GM21381 (cell line): ENCODE measurements at regions not wholly inside any gene's neighbourhood (a gene's known extent, or its start where the extent isn't known, plus 50 kb on each side); places are given as distances from the start of the nearest gene placed in this dataset.
"Not testable (repeated sequence)": the region's sequence is repeated elsewhere in the genome, so short reads cannot be mapped to it uniquely, and the experiment has no call there.

Source experiments
- ATAC-seq: cut with Tn5 transposase; IDR thresholded peaks from one replicate; pipeline ENCODE4 v1.9.1; 2021; ENCODE audit warnings: mild to moderate bottlenecking, moderate library complexity; ENCODE audit not compliant: unreplicated experiment

DNA sequence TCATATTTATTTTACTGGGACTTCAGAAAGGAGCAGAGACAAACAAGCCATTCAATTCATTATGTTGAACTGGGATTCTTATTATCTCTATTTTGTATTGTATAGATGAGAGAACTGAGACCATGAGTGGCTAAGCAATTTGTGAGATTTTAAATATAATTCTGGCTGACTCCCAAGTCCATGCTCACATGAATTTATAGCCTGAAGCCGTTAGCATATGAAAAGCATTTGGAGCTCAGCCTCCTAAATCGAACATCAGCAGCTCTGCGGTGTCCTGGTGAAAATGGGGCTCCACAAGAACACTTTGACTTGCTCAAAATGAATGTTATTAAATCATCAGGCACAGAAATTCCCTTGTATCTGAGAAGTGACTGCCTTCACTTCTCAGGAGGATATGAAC lies 96.8 kb upstream of the DPT start:
- no peak for ATAC-seq

- no peak for ATAC-seq
These were observed 97.3 kb upstream of the DPT start for GRCh38 chr1:168826269-168826668.

DNA sequence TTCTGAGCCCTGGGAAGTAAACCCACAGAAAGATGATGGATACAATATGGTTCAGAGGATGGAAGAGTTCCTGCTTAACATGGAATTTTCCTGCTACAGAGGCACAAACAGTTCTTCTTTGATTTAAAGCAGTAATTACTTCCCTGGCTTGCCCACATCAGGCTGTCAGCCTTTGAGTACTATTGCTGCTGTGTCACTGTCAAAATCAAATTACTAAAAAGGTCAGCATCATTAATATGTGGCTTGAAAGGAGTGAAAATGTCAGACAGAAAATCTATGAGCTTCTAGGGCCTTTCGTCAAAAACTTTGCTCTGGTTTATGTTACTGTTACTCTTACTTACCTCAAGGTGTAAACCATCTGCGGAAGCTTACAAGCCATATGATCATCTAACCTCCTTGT lies 98.6 kb upstream of the DPT start:
- ATAC-seq = no peak

GRCh38 chr1:168829876-168830275 lies 100.9 kb upstream of the DPT start:
- ATAC-seq = no peak

- no peak for ATAC-seq
These were observed 101.6 kb upstream of the DPT start for GRCh38 chr1:168830562-168830961.

DNA sequence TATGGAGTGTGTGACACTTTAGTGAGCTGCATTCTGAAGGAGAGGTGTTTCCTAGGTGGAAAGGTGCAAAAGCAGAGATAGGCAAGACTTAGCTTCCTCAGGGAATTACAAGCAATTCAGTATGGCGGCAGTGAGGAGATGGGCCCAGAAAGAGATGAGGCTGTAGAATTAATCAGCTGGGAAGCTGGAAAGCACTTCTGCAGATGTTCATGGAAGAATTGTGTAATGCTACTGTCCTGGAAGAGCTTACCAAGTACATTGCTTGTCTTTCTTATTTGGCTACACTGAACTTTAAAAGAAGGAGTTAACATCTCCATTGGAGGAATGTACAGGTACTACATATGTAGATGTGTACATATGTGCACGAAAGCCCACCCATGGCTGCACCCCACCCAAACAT lies 103.7 kb upstream of the DPT start:
- no peak for ATAC-seq

DNA sequence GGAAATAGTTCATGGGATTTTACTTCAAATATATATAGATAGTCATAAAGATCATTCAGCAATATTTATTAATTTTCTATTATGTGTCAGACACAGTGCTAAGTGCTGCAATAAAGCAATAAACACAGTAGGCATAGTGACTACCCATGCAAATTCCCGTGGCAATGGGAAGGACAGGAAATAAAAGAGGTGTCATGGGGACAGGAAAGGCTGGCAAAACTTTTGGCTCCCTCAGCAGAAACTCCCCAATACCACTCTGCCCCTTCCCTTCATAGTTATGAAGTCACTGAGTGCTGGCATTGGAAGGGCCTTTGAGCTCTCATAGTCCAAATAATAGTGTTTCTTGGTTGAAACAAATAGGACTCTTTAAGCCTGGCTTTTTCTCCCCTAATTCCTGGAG lies 104.4 kb upstream of the DPT start:
- ATAC-seq = no peak

- no peak for ATAC-seq
These were observed 104.8 kb upstream of the DPT start for GRCh38 chr1:168833801-168834224.

DNA sequence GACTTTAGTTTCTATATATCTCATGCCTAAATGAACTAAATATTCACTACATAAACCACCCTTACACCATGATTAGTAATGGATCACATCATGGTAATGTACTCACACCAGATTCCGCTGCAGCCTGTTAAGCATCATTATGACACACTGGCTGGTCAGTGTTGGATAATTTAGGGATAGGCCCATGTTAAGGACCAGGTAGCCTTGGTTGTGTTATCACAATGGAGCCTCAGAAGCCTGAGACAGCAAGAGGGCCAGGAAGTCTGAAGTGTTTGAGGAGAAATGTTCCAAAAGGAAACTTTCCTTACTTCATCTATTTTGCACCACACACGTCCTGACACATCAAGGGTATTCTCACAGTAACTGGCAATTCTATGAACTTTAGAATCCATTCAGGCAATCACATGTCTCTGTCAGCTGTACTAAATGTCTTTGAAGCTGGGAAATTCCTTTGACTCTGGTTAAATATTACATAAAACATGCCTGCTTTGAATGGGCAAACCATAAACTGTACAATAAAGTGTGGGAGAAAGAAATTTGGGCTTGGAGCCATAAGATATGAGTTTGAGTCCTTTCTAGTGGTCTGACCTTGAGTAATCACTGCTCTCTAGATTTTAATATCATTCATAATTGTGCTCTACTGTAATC lies 105.3 kb upstream of the DPT start:
- ATAC-seq = no peak

- no peak for ATAC-seq
These were observed 106.2 kb upstream of the DPT start for GRCh38 chr1:168835176-168835575.

- no peak for ATAC-seq
These were observed 106.8 kb upstream of the DPT start for GRCh38 chr1:168835791-168836190.

GRCh38 chr1:168836469-168836868 lies 107.5 kb upstream of the DPT start:
- no peak for ATAC-seq

- ATAC-seq = not testable (repeated sequence)
These were observed 108.2 kb upstream of the DPT start for GRCh38 chr1:168837230-168837629.

DNA sequence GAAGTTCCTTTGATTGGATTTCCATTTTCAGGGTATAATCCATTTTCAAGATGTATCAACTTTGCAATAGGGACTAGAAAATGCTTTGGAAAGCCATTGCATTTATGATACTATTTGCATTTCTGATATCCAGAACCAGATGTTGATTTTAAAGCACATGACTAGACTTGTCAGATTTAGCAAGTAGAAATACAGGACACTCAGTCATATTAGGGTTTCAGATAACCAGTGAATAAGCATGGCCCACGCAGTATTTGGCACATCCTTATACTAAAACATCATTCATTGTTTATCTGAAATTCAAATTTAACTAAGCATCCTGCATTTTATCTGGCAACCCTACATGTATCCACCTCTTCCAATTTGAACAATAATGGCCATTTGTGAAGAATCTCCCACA lies 113.3 kb upstream of the DPT start:
- ATAC-seq = no peak

DNA sequence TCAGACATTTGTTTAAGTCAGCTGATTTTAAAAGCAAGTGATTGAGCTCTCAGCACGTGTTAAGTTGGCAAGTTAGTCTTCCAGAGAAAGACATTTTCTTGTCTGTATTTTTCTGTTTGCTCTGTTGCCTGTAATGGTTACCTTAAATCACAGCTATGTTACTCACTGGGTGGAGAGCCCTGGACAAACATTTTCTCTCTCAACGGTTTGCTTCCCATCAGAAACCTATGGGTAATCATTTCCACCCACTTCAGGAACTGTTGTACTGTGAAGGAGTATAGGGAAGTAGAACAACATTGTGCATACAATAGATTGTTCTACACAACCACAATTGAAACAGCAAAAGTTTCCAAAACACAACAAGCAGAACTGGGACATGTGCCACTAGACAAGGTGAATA lies 113.9 kb upstream of the DPT start:
- no peak for ATAC-seq

GRCh38 chr1:168843401-168843800 lies 114.4 kb upstream of the DPT start:
- no peak for ATAC-seq

DNA sequence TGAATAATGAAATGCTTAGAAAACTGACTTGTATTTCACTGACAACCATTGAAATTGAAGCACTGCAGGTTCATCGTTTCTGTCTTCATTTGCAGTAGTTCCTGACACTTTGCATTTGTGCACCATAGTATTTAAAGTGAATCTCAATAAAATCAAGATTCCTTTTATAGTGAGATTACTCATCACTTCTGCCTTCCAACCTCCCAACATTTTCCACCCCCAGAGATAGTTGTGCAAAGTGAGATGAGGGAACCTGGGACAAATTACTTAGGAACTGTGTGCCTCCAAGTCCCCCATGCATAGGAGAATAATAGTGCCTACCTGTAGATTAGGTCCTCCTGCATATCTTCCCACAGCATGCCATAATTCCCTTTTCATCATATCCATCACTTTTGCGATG lies 114.9 kb upstream of the DPT start:
- ATAC-seq = no peak

DNA sequence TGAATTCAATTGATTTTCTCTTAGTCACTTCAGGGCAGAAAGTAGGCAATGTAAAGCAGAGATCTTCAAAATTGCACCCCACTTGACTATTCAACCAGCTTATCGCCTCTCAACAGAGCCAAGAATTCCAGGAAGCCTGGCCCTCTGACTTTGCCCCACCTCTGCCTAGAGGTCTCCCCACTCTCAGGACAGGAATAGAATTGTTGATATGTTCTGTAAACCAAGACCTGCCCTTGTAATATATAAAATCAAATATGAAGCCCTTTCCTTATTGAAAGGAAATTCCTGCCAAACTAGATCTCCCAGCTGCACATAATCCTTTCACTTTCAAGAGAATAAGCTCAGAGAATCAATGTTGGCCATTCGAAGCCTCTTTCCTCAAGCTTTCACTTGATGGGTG lies 116.1 kb upstream of the DPT start:
- no peak for ATAC-seq

DNA sequence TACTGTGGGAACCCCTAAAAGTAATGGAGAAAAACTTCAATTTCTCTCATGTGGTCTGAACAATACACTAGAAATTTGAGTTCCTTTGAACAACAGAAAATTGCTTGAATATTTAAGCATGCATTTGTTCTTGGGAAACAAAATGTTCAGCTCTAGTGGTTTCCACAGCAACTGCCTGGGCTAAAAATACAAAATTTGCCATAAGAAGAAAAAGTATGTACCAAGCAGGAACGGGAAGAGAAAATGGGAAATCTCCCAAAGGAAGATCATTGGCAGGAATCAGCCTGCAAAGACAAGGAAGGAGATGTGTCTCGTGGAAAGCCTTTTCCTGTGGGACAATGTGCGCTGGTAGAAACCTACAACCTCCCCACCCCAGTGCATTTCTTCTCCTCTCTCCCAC lies 119.0 kb upstream of the DPT start:
- no peak for ATAC-seq

DNA sequence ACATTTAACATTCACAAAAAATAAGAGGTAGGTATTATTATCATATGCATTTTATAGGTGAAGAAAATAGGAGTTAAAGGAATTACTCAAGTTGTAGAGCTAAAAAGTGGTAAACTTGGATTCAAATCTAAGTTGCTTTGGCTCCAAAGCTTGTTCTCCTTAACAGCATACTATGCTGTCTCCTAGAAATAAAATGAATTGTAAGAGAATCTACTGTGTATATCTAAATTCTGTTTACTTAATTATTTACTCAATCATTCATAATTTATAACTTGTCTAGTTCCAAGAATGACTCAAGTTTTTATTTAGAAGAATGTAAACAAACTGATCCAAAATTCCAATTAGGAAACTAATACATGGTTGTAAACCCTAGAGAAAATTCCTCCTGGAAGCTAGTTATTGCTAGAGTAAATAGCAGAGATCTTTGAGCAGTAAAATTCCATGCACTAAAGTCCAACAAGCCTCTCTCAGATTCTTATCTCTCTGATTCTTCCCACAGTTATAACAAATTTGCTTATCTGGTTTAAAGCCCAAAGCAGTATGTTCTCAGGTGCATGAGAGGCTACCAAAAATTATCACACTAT lies 132.5 kb upstream of the DPT start:
- ATAC-seq = no peak

DNA sequence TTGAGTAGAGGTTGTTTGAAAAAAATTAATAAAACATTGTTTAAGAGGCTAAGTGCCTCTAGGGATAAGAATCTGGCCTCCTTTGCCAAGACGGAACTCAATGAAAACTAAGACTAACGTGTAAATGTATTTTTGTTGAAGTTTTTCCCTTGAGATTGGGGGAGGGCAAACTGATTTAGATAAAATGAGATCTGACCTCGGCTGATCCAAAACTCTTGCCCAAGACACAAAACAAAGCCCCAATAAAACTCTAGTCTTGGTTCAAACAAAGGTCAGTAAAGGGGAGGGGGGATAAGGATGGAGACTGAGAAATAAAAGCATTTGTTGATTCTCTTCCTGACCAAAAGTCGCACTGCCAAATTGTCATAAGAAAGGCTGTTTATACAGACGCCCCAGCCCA lies 134.8 kb upstream of the DPT start:
- ATAC-seq = no peak

GRCh38 chr1:168864266-168864665 lies 135.3 kb upstream of the DPT start:
- ATAC-seq = no peak
